Keratinocyte (primary cell): ENCODE measurements at regions not wholly inside any gene's neighbourhood (a gene's known extent, or its start where the extent isn't known, plus 50 kb on each side); places are given as distances from the start of the nearest gene placed in this dataset.

ENCODE experiments used
- DNase-seq: peaks from one replicate; pipeline ENCODE4 v3.0.0-alpha.2; 2011; ENCODE audit warnings: low read depth, missing footprints, low spot score
- FAIRE-seq: peaks from 2 replicates; lab custom pipeline; 2011; peaks lifted over from hg19 to GRCh38; lab: Jason Lieb, UNC
- H2AFZ ChIP-seq: 2 replicates; pipeline ENCODE4 v1.6.0; 2012; ENCODE audit warnings: low read length, control low read depth, inconsistent platforms; ENCODE audit not compliant: control insufficient read depth
- H3K27ac ChIP-seq: 2 replicates; pipeline ENCODE4 v1.5.1; 2011; ENCODE audit warnings: low read length; ENCODE audit not compliant: control insufficient read depth, insufficient read depth
- H3K27me3 ChIP-seq: 3 replicates; pipeline ENCODE4 v1.6.0; 2011; ENCODE audit warnings: low read length; ENCODE audit not compliant: control insufficient read depth, insufficient read depth; ENCODE audit errors: extremely low read depth
- H3K36me3 ChIP-seq, 2 experiments: 2 replicates in 1 of 2; 3 replicates in 1 of 2; pipeline ENCODE4 v1.5.1; 2011; ENCODE audit warnings: low read length in 2 of 2, mild to moderate bottlenecking in 1 of 2; ENCODE audit not compliant: control insufficient read depth in 2 of 2, insufficient read depth in 2 of 2; ENCODE audit errors: extremely low read depth in 1 of 2
- H3K4me1 ChIP-seq: 3 replicates; pipeline ENCODE4 v1.5.1; 2011; ENCODE audit warnings: low read length; ENCODE audit not compliant: control insufficient read depth, insufficient read depth; ENCODE audit errors: extremely low read depth
- H3K4me2 ChIP-seq: 3 replicates; pipeline ENCODE4 v1.6.0; 2011; ENCODE audit warnings: low read depth, low read length; ENCODE audit not compliant: control insufficient read depth, insufficient read depth; ENCODE audit errors: extremely low read depth
- H3K4me3 ChIP-seq, 3 experiments: fragments of 200-600 bp in 1 of 3; sonication (generic) in 1 of 3; 2 replicates in 2 of 3; 3 replicates in 1 of 3; pipeline ENCODE4 v1.5.1; 2011 to 2016; ENCODE audit warnings: low read length in 3 of 3, mild to moderate bottlenecking in 3 of 3, control low read depth in 2 of 3, inconsistent platforms in 1 of 3, low read depth in 1 of 3, mixed read lengths in 1 of 3, mixed run types in 1 of 3, moderate library complexity in 1 of 3; ENCODE audit not compliant: control insufficient read depth in 2 of 3, insufficient read depth in 2 of 3; ENCODE audit errors: extremely low read depth in 1 of 3
- H3K79me2 ChIP-seq: 2 replicates; pipeline ENCODE4 v1.6.0; 2012; ENCODE audit warnings: low read length; ENCODE audit not compliant: control insufficient read depth, insufficient read depth
- H3K9ac ChIP-seq: 3 replicates; pipeline ENCODE4 v1.6.0; 2011; ENCODE audit warnings: low read length; ENCODE audit not compliant: control insufficient read depth, insufficient read depth; ENCODE audit errors: extremely low read depth
- H3K9me1 ChIP-seq: 3 replicates; pipeline ENCODE4 v1.6.0; 2011; ENCODE audit warnings: low read length; ENCODE audit not compliant: control insufficient read depth, insufficient read depth; ENCODE audit errors: extremely low read depth
- H3K9me3 ChIP-seq: 2 replicates; pipeline ENCODE4 v1.5.1; 2012; ENCODE audit warnings: low read depth, low read length; ENCODE audit not compliant: control insufficient read depth
- H4K20me1 ChIP-seq: 3 replicates; pipeline ENCODE4 v1.6.0; 2011; ENCODE audit warnings: low read length; ENCODE audit not compliant: control insufficient read depth, insufficient read depth; ENCODE audit errors: extremely low read depth
- EZH2 ChIP-seq: IDR thresholded peaks from one replicate; pipeline ENCODE4 v1.6.1; 2012; ENCODE audit warnings: inconsistent platforms, mild to moderate bottlenecking, low read length, moderate library complexity
- dilution Hi-C: fragments of 300-500 bp; cut with MboI; formaldehyde crosslinking; loops from one replicate; pipeline ENCODE4 v1.7.0; 2020; ENCODE audit warnings: low sequenced_read_pairs; ENCODE audit not compliant: extremely low pct_ligation_motif_present
- TF ChIP-seq, protein P1 (sequence below), 3 experiments: IDR thresholded peaks in 1 of 3; conservative IDR thresholded peaks in 1 of 3; optimal IDR thresholded peaks in 1 of 3; 2 replicates in 2 of 3; 3 replicates in 1 of 3; pipeline versions ENCODE3 to v1.5.1; 2011; ENCODE audit warnings: low read length in 3 of 3, mild to moderate bottlenecking in 3 of 3, moderate library complexity in 2 of 3, control low read depth in 1 of 3, inconsistent platforms in 1 of 3; ENCODE audit not compliant: insufficient read depth in 2 of 3; ENCODE audit errors: extremely low read depth in 1 of 3

DNA sequence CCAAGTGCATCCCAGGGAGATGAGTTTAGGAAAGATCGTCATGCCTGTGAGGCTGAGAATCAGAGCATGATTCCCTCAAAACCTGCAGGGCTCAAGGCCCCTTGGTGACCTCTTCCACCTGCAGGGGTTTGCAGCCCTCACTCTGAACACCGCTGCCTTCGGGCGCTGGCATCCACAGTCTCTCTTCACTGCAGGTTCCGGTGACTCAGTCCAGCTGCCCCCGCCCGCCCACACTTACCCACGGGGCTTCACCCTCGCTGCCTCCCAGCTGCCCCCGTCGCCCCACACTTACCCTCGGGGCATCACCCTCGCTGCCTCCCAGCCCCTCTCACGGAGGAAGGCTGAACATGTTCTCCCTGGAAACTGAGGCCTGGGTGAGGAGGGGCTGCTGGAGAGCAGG, 277.1 kb downstream of the XXYLT1 start:
- no peaks in the 10 kb centered on the region for H3K79me2 ChIP-seq
- no peak overlapping the region for H3K4me2 ChIP-seq
- H4K20me1 ChIP-seq: no peaks in the 10 kb centered on the region
- no peak overlapping the region for H3K9ac ChIP-seq
- FAIRE-seq (no peak), DNase-seq (no peak)
- no peaks in the 10 kb centered on the region for H3K9me3 ChIP-seq
- no peaks in the 10 kb centered on the region for H3K36me3 ChIP-seq
- H3K27ac ChIP-seq: no peak overlapping the region
- no peak for TF ChIP-seq EZH2
- TF ChIP-seq, protein P1, sequence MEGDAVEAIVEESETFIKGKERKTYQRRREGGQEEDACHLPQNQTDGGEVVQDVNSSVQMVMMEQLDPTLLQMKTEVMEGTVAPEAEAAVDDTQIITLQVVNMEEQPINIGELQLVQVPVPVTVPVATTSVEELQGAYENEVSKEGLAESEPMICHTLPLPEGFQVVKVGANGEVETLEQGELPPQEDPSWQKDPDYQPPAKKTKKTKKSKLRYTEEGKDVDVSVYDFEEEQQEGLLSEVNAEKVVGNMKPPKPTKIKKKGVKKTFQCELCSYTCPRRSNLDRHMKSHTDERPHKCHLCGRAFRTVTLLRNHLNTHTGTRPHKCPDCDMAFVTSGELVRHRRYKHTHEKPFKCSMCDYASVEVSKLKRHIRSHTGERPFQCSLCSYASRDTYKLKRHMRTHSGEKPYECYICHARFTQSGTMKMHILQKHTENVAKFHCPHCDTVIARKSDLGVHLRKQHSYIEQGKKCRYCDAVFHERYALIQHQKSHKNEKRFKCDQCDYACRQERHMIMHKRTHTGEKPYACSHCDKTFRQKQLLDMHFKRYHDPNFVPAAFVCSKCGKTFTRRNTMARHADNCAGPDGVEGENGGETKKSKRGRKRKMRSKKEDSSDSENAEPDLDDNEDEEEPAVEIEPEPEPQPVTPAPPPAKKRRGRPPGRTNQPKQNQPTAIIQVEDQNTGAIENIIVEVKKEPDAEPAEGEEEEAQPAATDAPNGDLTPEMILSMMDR (optimal IDR thresholded peaks at IDR 0.05 in 1 of 3, IDR thresholded peaks at IDR 0.05 in 1 of 3, conservative IDR thresholded peaks at IDR 0.05 in 1 of 3; ENCODE audit: extremely low read depth in 1 of 3, insufficient read depth in 2 of 3, low read length in 3 of 3): no peak
- no peak overlapping the region for H3K4me3 ChIP-seq
- H3K4me1 ChIP-seq: no peaks in the 10 kb centered on the region
- dilution Hi-C loops: no loop called here
- no peaks in the 10 kb centered on the region for H3K9me1 ChIP-seq
- no peaks in the 10 kb centered on the region for H3K27me3 ChIP-seq
- H2AFZ ChIP-seq: no peak overlapping the region

- no peak overlapping the region for H3K4me2 ChIP-seq
- DNase-seq (no peak), FAIRE-seq (no peak)
- no peaks in the 10 kb centered on the region for H4K20me1 ChIP-seq
- H3K79me2 ChIP-seq: no peaks in the 10 kb centered on the region
- no peak overlapping the region for H3K9ac ChIP-seq
- H3K9me3 ChIP-seq: no peaks in the 10 kb centered on the region
- TF ChIP-seq EZH2: no peak
- TF ChIP-seq, protein P1 (optimal IDR thresholded peaks at IDR 0.05 in 1 of 3, IDR thresholded peaks at IDR 0.05 in 1 of 3, conservative IDR thresholded peaks at IDR 0.05 in 1 of 3; ENCODE audit: extremely low read depth in 1 of 3, insufficient read depth in 2 of 3, low read length in 3 of 3): no peak
- no peak overlapping the region for H2AFZ ChIP-seq
- dilution Hi-C loops: no loop called here
- no peaks in the 10 kb centered on the region for H3K4me1 ChIP-seq
- no peaks in the 10 kb centered on the region for H3K27me3 ChIP-seq
- no peaks in the 10 kb centered on the region for H3K36me3 ChIP-seq
- no peaks in the 10 kb centered on the region for H3K9me1 ChIP-seq
- no peak overlapping the region for H3K27ac ChIP-seq
- no peak overlapping the region for H3K4me3 ChIP-seq
These were observed 276.4 kb downstream of the XXYLT1 start for GRCh38 chr3:194994551-194994981.
